ENCODE measurements at regions not wholly inside any gene's neighbourhood (a gene's known extent, or its start where the extent isn't known, plus 50 kb on each side); places are given as distances from the start of the nearest gene placed in this dataset.

DNA sequence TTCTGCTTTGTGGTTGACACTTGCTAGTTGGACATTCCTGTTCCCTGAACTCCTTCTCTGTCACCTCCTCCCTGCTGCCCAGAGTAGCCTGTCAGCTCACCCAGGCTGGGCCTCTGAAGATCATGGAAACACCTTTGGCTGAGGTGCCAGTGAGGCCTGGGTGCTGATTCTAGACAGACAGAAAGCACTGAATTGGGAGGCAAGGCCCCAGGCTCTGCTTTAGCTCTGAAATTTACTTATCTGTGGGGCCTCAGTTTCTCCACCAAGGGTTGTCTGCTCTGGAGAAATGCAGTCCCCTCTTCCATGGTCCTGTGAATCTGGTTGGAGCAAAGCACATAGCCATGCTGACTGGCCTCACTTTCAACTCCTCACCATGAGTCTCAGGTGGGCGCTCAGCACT is 104.6 kb upstream of the SIX3 start:
- H3K4me3 ChIP-seq (replicated peaks; ENCODE audit: low read depth, low read length): no peak overlapping the region
- TF ChIP-seq, protein P1, sequence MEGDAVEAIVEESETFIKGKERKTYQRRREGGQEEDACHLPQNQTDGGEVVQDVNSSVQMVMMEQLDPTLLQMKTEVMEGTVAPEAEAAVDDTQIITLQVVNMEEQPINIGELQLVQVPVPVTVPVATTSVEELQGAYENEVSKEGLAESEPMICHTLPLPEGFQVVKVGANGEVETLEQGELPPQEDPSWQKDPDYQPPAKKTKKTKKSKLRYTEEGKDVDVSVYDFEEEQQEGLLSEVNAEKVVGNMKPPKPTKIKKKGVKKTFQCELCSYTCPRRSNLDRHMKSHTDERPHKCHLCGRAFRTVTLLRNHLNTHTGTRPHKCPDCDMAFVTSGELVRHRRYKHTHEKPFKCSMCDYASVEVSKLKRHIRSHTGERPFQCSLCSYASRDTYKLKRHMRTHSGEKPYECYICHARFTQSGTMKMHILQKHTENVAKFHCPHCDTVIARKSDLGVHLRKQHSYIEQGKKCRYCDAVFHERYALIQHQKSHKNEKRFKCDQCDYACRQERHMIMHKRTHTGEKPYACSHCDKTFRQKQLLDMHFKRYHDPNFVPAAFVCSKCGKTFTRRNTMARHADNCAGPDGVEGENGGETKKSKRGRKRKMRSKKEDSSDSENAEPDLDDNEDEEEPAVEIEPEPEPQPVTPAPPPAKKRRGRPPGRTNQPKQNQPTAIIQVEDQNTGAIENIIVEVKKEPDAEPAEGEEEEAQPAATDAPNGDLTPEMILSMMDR (IDR thresholded peaks at IDR 0.05; ENCODE audit: low read depth, low read length, missing control alignments): no peak
- DNase-seq (ENCODE audit: extremely low read depth, low read depth): no peak

DNA sequence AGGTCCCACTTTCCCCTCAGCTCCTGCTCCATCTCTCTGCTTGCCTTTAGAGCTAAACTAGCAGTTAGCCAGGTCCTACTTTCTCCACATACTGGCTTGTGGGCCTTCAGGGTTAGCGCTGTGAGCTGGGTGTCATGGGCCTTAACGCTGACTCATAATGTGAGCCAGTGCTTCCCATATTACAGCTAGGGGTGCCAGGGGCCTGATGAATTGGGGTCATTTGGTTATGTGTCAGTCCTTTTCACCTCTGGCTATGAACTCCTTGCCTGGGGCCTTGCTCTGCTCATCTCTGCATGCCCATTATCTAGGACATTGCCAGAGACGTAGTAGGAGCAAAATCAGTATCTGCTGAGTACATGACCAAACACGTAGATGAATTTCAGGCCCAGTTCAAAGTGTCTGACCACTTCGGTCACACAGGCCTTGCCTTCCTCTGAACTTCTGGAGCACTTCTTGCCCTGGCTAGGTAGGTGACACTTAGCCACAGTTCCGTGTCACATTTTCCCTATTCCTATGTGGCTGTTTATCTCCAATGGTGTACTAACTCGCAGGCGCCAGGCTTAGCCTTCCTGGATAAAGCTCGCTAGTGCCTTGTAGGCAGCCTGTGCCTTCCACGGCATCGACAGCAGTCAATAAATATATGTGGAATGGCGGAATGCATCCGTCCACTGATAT is 103.2 kb upstream of the SIX3 start:
- no peak for DNase-seq (ENCODE audit: extremely low read depth, low read depth)
- TF ChIP-seq, protein P1 (IDR thresholded peaks at IDR 0.05; ENCODE audit: low read depth, low read length, missing control alignments): no peak
- no peak overlapping the region for H3K4me3 ChIP-seq (replicated peaks; ENCODE audit: low read depth, low read length)

DNA sequence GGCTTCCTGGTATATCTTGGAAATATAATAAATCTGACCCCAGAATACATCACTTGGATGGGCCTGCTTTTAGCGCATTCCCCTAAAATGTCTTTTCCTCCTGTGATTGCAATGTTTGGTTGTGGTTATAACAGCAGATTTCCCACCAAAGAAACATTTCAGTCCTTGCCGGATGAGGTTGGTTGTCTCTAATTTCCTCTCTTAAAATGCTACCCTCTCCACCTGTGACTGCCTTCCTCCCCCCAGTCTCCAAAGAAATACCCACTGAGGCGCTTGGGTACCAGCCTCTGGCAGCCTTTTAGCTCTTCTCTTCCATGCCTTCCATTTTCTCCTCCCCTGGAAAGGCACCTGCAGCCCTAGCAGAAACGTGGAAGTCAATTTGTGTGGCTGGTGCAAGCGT is 102.1 kb upstream of the SIX3 start:
- DNase-seq (ENCODE audit: extremely low read depth, low read depth): no peak
- H3K4me3 ChIP-seq (replicated peaks; ENCODE audit: low read depth, low read length): no peak overlapping the region
- TF ChIP-seq, protein P1 (IDR thresholded peaks at IDR 0.05; ENCODE audit: low read depth, low read length, missing control alignments): no peak

DNA sequence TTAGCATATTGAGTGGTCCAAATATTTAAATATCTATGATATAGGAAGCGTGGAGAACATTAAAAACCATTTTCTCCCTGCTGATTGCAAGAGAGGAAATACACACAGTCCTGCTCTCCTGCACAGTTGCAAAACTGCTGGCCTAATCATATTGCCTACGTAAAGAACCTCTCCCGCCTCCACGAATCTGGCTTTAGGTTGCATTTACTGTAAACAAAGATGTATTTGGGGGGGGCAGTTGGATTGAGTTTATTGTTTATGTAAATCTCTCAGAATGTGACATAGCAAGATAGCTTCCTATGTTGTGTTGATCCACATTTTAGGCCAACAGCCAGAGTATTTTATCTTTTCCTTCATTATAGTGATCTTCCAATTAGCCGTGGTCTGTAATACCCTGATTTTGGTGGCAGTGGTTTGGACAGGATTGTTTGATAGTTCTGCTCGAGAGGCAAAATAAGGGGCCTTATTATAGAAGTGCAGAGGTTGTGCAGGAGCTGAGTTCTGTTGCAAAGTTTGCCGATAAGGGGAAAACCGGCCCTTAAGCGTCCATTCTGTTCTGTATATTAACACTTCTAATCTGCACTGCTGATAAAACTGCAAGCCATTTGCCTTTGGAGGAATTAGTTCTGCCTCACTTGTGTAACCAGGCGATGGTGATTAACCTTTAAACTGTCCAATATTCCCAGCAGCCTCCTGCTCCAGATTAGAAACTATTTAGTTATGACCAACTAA is 101.6 kb upstream of the SIX3 start:
- no peak for DNase-seq (ENCODE audit: extremely low read depth, low read depth)
- TF ChIP-seq, protein P1 (IDR thresholded peaks at IDR 0.05; ENCODE audit: low read depth, low read length, missing control alignments): no peak
- H3K4me3 ChIP-seq (replicated peaks; ENCODE audit: low read depth, low read length): no peak overlapping the region

DNA sequence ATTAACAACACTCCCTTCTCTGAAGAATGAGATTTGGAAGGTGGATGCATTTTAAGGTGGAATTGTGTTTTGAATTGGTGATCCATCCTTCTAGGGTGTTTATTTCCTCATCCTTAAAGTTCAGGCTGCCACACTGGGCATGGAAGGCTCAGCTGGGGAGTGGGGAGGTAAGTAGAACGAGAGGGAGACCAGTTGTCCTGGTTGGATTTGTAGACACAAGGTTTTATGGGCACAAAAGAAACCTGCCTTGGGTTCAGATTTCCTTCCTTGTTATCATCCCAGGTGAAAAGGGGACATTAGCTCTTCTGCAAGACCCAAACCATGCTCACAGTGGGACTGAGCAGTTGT is 101.0 kb upstream of the SIX3 start:
- TF ChIP-seq, protein P1 (IDR thresholded peaks at IDR 0.05; ENCODE audit: low read depth, low read length, missing control alignments): no peak
- no peak for DNase-seq (ENCODE audit: extremely low read depth, low read depth)
- H3K4me3 ChIP-seq (replicated peaks; ENCODE audit: low read depth, low read length): no peak overlapping the region

DNA sequence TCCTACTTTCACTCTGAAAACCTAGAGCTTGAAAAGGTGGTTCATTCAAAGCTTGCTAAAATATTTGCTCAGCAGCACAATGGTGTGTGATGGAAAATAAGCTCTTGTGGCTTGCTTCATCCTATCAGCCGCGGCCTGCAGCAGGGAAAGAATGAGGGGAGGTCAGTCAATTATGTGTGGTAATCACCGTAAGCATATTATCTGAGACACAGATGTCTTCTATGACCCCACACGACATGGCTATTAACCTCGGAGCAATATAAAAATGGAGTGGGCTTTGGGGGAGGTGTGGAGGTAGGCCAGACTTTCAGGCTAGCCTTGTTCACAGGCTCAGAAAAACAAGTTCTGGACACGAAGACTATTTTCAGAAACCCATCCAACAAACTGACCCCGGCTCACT is 98.4 kb upstream of the SIX3 start:
- no peak for DNase-seq (ENCODE audit: extremely low read depth, low read depth)
- TF ChIP-seq, protein P1 (IDR thresholded peaks at IDR 0.05; ENCODE audit: low read depth, low read length, missing control alignments): no peak
- no peak overlapping the region for H3K4me3 ChIP-seq (replicated peaks; ENCODE audit: low read depth, low read length)
